ENCODE measurements at regions not wholly inside any gene's neighbourhood (a gene's known extent, or its start where the extent isn't known, plus 50 kb on each side); places are given as distances from the start of the nearest gene placed in this dataset.
"Not testable (repeated sequence)": the region's sequence is repeated elsewhere in the genome, so short reads cannot be mapped to it uniquely, and the experiment has no call there.

DNA sequence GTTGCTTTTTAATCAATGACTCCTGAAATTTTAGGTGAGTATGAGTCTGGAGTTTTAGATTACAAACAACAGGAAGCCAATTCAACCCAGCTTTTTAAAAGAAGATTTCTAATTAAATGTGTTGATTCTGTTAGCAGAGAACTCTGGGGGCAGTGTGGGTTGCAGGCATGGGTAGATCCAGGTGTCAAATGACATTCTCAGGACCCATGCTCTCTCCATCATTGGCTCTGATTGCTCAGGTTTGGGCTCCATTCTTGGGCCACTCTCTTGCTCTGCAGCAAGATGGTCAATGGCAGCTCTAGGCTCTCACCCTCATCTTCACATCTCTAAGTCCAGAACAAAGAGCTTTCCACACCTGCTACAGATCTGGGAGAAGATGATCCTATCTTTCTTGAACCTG lies 463.7 kb downstream of the PREX1 start:
- no peak overlapping the region for H3K4me3 ChIP-seq (ENCODE audit: low read depth, low read length)
- ChIA-PET POLR2A (no interaction called here), CTCF (interaction anchor here (1.0 kb wide), 1 partner anchor 686 kb away, joined by 3 read pairs; no protein-coding TSS in a partner anchor)
- TF ChIP-seq, protein P1, sequence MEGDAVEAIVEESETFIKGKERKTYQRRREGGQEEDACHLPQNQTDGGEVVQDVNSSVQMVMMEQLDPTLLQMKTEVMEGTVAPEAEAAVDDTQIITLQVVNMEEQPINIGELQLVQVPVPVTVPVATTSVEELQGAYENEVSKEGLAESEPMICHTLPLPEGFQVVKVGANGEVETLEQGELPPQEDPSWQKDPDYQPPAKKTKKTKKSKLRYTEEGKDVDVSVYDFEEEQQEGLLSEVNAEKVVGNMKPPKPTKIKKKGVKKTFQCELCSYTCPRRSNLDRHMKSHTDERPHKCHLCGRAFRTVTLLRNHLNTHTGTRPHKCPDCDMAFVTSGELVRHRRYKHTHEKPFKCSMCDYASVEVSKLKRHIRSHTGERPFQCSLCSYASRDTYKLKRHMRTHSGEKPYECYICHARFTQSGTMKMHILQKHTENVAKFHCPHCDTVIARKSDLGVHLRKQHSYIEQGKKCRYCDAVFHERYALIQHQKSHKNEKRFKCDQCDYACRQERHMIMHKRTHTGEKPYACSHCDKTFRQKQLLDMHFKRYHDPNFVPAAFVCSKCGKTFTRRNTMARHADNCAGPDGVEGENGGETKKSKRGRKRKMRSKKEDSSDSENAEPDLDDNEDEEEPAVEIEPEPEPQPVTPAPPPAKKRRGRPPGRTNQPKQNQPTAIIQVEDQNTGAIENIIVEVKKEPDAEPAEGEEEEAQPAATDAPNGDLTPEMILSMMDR (IDR thresholded peaks at IDR 0.05; ENCODE audit: insufficient read depth, low read length, missing control alignments): no peak
- DNase-seq (ENCODE audit: low read depth, low spot score): no peak

DNA sequence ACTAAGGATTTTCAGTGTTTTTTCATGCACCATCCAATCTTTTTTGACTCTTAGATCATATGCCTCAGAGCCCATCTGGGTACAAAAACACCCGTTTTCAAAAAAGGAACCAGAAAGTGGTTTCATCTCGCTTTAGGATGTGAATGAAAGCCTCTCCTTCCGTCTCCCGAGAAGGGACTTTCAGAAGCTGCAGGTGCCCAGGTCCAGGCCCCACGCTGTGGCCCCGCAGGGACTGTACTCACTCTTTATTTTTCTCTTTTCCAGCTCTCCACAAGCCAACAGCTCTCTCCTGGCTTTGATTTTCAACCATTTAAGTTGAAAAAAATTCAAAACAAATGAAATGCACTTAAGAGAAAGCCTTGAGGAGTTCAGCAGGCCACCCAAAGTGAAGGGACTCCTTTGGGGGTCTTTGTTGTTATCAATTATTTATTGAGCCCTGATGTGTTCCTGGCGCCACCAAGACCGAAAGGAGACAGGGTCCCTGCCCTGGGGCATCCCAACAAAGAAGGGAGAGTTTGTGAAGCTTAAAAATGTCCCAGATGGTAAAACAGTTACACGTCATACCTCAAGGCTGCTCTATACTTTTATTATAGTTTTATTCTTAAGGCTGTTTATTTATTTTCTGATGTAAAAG lies 467.3 kb downstream of the PREX1 start:
- CTCF ChIA-PET: interaction anchor here (2.3 kb wide), 1 partner anchor 260 kb away, joined by 5 read pairs; no protein-coding TSS in a partner anchor
- POLR2A ChIA-PET: no interaction called here
- TF ChIP-seq, protein P1 (IDR thresholded peaks at IDR 0.05; ENCODE audit: insufficient read depth, low read length, missing control alignments): no peak
- H3K4me3 ChIP-seq (ENCODE audit: low read depth, low read length): no peak overlapping the region
- DNase-seq (ENCODE audit: low read depth, low spot score): no peak

DNA sequence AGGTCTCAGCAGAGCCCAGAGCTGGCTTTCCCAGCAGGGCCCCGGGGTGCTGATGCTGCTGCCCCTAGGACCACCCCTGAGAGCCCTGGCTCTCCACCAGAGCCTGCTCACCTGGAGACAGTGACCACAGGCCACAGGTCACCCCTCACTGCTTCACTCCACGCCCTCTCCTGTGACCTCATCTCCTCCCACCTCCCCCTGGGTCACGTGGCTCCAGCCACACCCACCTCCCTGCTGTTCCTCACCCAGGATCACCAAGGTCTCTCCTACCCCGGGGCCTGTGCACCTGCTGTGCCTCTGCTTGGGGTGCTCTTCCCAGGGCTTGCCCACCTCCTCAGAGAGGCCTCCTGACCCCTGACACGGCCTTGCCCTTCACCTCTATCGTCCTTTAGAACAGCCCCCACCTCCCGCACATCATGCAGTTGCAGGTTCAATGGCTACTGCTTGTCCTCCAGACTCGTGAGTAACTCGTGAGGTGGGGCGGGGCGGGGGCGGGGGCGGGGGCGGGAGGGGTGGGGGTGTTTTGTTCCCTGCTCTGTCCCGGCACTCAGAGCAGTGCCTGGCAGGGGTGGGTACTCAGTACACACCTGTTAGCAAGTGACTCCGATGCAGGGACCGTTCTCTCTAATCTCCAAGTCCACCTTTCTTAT lies 468.0 kb downstream of the PREX1 start:
- DNase-seq (ENCODE audit: low read depth, low spot score): no peak
- H3K4me3 ChIP-seq (ENCODE audit: low read depth, low read length): no peak overlapping the region
- TF ChIP-seq, protein P1 (IDR thresholded peaks at IDR 0.05; ENCODE audit: insufficient read depth, low read length, missing control alignments): no peak
- ChIA-PET POLR2A (no interaction called here), CTCF (interaction anchor here (2.3 kb wide), 1 partner anchor 261 kb away, joined by 5 read pairs; no protein-coding TSS in a partner anchor)

DNA sequence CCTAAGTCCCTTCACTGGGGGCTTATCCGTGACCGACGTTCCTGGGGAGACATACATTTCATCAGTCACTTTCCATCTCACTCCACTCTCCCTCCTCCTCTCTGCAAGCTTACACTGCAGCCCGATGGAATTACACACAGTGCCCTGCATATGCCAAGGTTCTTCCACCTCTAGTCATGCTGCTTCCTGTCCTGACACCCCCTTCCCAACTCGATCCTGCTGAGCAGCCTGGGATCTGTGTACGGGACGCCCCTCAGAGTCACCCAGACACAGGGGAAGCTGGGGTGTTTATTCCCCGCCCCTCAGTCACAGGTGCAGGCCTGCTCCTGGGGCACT lies 468.8 kb downstream of the PREX1 start:
- POLR2A ChIA-PET; CTCF ChIA-PET; H3K4me3 ChIP-seq (ENCODE audit: low read depth, low read length); DNase-seq (ENCODE audit: low read depth, low spot score): not testable (repeated sequence)

DNA sequence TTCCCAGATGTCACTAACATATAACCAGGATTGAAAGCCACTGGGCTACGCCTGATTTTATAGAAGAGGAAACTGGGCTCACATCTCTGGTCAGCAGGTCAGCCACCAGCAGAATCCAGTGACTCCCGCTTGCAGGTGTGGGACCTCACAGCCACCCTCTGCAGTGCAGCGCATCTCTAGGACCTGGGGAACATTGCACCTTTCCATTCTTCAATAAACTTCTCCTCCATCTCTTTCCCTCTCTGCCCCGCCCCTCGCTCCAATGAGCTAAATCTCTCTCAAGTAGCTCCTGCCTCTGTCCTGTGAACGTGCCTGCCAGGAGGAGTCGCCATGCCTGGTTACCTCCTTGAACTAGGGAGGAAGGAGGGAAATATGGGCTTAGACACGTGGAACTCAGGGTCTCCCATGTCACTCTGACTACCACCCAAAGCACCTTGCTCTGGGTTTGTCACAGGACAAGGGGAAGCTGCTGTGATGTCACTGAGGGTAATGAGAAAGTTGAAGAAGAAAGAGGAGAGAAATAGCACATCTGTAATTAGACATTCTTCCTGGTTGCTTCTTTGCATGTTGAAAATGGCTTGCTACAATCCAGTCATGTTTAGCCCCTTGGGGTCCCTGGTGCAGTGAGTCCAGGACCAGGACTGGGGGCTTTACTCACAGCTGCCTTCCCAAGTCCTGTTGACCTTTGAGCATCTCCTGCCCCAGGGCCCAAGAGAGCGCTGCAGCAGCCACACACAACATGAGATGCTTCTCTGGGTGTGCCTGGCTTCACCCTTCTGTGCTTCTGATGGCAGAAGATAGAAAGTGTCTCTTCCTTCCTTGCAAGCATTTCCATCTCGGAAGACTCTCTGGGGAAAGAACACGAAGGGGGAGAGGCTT lies 469.4 kb downstream of the PREX1 start:
- ChIA-PET CTCF (no interaction called here), POLR2A (no interaction called here)
- DNase-seq (ENCODE audit: low read depth, low spot score): no peak
- TF ChIP-seq, protein P1 (IDR thresholded peaks at IDR 0.05; ENCODE audit: insufficient read depth, low read length, missing control alignments): no peak
- no peak overlapping the region for H3K4me3 ChIP-seq (ENCODE audit: low read depth, low read length)

DNA sequence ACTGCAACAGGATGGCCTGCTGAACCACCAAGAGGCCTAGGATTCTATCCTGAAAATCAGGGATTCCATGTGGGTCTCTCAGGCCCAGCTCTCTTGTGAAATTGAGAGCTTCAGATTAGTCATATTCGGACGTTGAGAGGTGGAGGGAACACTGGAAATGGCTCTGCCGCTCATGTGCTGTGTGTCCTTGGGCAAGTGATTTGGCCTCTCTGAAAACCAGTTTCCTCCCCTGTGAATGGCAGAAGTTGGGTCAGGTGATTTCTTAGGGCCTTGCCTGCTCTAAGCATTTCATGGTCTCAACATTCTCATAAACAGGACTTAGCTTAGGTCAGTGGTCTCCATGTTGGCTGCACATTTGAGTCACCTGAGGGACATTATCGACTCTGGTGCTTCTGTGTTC lies 470.1 kb downstream of the PREX1 start:
- CTCF ChIA-PET: no interaction called here
- TF ChIP-seq, protein P1 (IDR thresholded peaks at IDR 0.05; ENCODE audit: insufficient read depth, low read length, missing control alignments): no peak

More for the DNA sequence above, 470.1 kb downstream of the PREX1 start:
- POLR2A ChIA-PET: no interaction called here
- no peak overlapping the region for H3K4me3 ChIP-seq (ENCODE audit: low read depth, low read length)
- no peak for DNase-seq (ENCODE audit: low read depth, low spot score)

Measured in AG04449 (cell line).